NCI-H69 (cell line): ENCODE measurements at regions not wholly inside any gene's neighbourhood (a gene's known extent, or its start where the extent isn't known, plus 50 kb on each side); places are given as distances from the start of the nearest gene placed in this dataset.
A peak's percentile ranks its signal among the peaks of the same experiment; 100 is the strongest.
"Not testable (repeated sequence)": the region's sequence is repeated elsewhere in the genome, so short reads cannot be mapped to it uniquely, and the experiment has no call there.

Experiments
- DNase-seq: peaks from one replicate; lab custom pipeline; 2025; lab: John Stamatoyannopoulos, UW

- no peak for DNase-seq
Observed at GRCh38 chr1:220942278-220942677, 63.0 kb downstream of the HLX start.

- DNase-seq, result not testable (repeated sequence)
Observed at GRCh38 chr1:220942914-220943313, 63.7 kb downstream of the HLX start.

- DNase-seq, result peak; percentile 26
Observed at GRCh38 chr1:220943319-220943996, 64.2 kb downstream of the HLX start.

GRCh38 chr1:220950576-220950975, 71.3 kb downstream of the HLX start:
- DNase-seq, result no peak

- peak; percentile 40 for DNase-seq
Observed at GRCh38 chr1:220952961-220953643, 73.9 kb downstream of the HLX start.

GRCh38 chr1:220954321-220955075, 75.3 kb downstream of the HLX start:
- DNase-seq, result no peak

- DNase-seq, result no peak
Observed at GRCh38 chr1:220955116-220955515, 75.9 kb downstream of the HLX start.

- DNase-seq, result no peak
Observed at GRCh38 chr1:220956501-220957232, 77.4 kb downstream of the HLX start.

- DNase-seq, result no peak
Observed at GRCh38 chr1:220957233-220957605, 78.0 kb downstream of the HLX start.

GRCh38 chr1:220958234-220958633, 79.0 kb downstream of the HLX start:
- no peak for DNase-seq

GRCh38 chr1:220962031-220962751, 82.9 kb downstream of the HLX start:
- no peak for DNase-seq

GRCh38 chr1:220966041-220966440, 86.8 kb downstream of the HLX start:
- DNase-seq, result no peak

- no peak for DNase-seq
Observed at GRCh38 chr1:220966473-220966872, 87.2 kb downstream of the HLX start.

GRCh38 chr1:220966881-220967611, 87.8 kb downstream of the HLX start:
- DNase-seq, result peak; percentile 64

GRCh38 chr1:220967911-220968310, 88.7 kb downstream of the HLX start:
- DNase-seq, result no peak

GRCh38 chr1:220969281-220969680, 90.0 kb downstream of the HLX start:
- DNase-seq, result not testable (repeated sequence)

- DNase-seq, result no peak
Observed at GRCh38 chr1:220970311-220970710, 91.1 kb downstream of the HLX start.

GRCh38 chr1:220971221-220971620, 92.0 kb downstream of the HLX start:
- no peak for DNase-seq

GRCh38 chr1:220974431-220974830, 95.2 kb downstream of the HLX start:
- no peak for DNase-seq

- no peak for DNase-seq
Observed at GRCh38 chr1:220976390-220976789, 97.1 kb downstream of the HLX start.

GRCh38 chr1:220979371-220979770, 100.1 kb downstream of the HLX start:
- DNase-seq, result no peak
